ENCODE measurements at regions not wholly inside any gene's neighbourhood (a gene's known extent, or its start where the extent isn't known, plus 50 kb on each side); places are given as distances from the start of the nearest gene placed in this dataset.

DNA sequence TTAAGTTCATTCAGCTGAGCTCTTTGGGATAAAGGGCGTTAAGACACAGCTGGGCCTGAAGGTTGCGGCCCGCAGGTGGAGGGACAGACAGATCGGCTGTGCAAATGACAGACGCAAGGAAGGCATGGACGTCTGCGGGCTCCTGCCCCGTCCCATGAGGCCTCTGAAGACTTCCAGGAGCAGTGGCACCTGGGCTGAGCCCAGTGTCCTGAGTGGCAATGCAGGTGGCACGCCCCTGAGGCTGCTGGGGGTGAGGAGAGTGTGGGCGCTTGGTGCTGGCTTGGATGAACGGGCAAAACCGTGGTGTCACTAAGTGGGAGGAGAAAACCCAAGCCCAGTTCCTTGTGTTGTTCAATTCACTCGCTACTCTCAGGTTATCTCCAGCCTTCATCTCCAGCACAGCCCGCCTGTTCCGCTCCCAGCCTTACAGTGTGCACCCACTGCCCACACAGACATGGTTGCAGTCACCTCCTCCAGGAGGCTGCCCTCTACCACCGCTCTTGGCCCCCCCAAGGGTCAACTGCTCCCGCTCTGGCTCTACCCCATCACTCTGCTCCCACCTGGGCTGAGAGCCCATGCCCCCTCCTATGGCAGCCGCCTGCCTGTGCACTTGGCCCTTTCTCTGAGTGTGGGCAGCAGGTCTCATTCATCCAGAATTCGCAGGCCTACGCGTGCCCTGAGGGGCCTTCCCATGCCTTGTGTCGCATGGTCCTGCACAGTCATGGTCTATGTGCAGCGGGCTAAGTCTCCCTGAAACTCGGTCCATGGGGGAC lies 50.3 kb downstream of the PTGR3 start:
- no peak for DNase-seq

DNA sequence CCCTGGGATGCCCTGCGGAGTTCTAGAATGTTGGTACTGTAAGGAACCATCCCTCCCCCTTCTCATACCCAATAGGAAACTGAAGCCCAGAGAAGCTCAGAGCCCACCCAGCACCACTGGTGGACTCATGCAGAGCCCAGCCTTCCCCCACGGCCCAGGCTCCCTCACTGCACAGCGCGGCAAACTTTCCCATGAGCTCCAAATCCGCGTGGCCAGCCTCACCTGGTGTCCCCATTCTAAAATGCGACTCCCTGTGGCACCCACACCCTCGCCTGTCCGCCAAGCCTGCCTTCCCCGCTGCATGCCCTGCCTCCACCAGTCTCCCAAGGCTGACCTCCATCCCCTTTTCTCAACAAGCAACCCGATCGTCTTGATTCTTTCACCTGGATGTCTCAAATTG lies 51.1 kb downstream of the PTGR3 start:
- no peak for DNase-seq

DNA sequence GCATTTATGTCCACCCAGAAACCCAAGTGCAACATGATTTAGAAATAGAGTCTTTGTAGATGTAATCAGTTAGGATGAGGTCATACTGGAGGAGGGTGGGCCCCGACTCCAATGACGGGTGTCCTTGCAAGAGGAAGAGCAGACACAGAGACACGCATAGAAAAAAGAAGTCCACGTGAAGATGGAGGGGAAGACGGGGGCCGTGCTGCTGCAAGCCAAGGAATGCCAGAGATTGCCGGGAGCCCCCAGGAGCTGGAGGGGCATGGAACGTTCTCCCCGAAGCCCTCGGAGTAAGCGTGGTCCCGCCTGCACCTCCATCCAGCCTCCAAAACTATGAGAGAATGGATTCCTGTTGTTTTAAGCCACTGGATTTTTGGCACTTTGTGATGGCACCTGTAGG lies 51.6 kb downstream of the PTGR3 start:
- DNase-seq: no peak

DNA sequence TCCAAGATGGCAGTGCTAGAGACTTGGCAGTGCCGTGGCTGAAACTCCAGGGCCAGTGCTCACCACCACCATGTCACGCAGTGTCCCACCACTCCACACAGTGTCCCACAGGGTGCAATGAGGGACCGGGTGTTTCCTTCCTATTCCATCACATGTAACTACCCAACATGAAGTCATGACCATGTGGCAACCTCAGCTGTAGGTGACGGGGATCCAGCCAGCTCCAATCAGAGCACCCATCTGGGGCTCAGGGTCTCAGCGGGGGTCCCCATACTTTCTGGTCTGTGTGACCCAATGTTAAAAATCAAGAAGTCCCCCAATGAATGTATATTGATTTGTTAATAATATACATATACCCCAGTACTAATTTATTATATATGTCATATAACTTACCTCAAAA lies 52.1 kb downstream of the PTGR3 start:
- no peak for DNase-seq

DNA sequence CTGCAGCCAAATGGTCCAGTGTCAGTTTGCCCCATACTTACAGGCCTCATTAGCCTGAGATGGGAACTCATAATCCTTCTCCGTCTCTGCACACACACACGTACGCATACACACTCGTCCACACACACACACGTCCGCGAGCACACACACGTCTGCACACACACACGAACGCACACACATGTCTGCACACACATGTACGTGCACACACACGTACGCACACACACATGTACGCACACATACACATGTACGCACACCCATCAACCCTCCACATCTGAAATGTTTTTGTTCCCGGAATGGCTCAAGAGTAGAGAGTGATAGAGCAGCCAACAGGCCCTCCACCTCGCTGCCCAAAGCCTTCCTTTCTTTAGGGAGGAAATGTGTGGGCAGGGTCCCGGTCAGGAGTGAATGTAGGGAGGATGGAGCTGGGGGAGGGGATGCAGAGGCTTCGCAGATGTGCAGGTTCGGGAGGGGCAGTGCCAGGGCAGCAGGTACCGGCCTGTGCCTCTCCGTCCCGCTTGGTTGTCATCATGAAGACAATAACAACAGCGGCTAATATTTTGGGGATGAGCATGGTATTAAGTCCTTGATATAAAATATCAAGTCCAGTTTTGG lies 52.7 kb downstream of the PTGR3 start:
- DNase-seq: no peak

DNA sequence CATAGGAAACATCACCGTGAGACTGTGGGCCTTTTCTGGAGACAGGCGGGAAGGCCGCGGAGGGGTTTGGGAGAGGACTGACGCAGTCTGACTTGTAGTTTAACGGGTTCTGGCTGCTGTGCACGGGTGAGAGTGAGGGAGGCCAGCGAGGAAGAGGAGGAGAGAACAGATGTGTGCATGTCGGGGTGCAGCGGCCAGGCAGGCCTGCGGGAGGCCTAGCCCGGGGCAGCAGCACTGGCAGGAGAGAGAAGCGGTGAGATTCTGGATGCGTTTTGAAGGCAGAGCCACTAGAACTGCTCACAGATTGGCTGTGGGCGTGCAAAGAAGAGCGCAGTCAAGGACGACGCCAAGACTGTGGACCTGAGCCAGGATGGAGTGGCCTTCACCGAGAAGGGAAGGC lies 53.9 kb downstream of the PTGR3 start:
- DNase-seq: no peak

DNA sequence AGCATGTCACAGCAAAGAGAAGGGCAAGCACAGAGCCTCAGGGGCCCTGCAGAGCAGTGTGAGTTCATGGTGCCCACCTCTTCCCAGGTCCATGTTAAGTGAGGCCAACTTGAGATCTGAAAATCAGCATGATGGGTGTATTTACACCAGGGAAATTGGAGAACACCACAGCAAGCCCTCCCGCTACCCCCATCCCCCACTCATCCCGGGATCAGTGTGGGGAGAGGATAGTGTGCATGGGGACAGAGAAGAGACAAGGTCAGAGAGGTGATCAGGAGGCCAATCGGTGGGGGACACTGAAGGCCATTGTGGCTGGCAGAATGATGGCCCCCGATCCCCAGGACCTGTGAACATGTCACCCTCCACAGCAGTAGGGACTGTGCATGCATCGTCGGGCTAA lies 54.7 kb downstream of the PTGR3 start:
- no peak for DNase-seq

DNA sequence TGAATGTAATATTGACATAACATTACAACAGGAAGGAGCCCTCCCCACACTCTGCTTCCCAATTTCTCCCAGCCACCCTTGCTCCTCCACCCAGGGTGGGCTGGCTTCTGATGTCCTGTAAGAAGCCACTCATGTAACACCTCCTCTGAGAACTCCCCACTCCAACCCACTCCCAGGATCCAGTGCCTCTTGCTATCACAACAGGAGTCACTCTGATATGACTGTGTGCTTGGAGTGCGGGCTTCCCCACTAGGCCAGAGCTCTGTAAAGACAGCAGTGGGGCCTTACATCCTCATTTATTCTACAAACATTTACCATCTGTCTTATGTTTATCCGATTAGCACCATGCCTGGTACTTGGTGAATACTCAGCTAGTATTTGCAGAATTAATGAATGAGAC lies 65.1 kb downstream of the PTGR3 start:
- no peak for DNase-seq

DNA sequence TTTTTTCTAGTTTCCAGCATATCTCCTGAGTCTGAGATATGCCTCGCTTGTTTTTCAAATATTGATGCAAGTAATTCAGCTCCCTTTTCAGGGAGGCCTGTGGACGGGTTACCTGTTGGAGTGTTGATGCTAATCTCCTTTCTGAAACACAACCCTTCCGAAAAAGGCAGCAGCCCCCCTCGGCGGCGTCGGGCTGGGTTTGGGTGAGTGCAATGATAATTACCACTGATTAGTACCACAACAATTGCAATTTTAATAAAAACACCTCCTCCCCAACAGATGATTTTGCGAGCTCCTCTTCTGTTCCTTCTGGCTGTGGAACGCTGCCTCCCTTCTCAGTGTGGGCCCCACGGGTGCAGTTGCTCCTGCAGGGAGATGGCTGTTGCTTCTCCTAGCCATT lies 66.3 kb downstream of the PTGR3 start:
- no peak for DNase-seq

DNA sequence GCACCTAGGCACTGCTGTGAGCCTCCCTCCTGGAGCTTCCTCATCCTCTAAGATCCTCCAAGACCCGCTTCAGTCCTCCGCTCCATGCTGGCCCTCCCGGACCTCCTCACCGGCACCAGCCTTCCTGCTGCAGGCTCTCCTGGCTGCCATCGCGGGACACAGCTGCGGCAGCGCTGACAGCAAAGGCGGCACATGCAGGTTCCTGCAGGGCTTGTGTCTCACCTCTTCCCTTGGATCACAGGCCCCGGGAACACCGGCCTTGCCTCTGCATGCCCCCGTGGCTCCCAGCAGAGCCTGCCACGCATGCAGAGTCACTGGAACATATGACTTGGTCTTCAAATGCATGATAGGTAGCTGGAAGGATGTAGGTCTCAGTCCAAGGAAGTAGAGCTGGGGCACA lies 67.2 kb downstream of the PTGR3 start:
- no peak for DNase-seq

DNA sequence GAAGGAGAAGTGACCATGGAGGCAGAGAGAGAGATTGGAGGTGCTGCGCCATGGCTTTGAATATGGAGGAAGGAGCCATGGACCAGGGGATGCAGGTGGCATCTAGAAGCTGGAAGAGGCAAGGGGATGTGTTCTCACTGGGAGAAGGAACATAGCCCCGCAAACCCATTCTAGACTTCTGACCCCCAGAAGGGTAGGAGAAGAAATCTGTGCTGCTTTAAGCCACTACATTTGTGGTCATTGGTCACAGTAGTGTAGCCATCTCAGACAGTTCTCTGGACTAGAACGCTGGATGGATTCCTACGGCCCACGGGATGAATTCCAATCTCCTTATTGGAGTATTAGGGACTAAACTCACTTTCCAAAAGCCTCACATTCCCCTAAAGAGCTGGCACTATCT lies 67.8 kb downstream of the PTGR3 start:
- DNase-seq: no peak

DNA sequence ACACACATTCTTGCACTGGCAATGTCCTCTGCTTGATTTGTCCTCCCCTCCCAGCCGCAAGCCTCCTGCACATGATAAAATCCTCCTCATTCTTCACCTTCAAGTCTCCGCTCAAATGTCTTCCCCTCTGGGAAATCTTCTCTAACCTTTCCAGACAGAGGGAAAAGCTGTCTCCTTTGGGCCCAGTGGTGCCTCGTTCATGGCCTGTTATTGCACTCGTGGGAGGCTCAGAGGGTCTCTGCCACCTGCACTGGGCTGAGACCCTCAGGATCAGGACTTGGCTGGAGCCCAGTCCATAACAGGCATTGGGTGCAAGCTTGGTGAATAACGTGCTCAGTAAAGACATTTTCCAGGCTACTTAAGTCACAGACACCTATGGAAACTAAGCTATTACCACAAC lies 68.6 kb downstream of the PTGR3 start:
- DNase-seq: no peak

DNA sequence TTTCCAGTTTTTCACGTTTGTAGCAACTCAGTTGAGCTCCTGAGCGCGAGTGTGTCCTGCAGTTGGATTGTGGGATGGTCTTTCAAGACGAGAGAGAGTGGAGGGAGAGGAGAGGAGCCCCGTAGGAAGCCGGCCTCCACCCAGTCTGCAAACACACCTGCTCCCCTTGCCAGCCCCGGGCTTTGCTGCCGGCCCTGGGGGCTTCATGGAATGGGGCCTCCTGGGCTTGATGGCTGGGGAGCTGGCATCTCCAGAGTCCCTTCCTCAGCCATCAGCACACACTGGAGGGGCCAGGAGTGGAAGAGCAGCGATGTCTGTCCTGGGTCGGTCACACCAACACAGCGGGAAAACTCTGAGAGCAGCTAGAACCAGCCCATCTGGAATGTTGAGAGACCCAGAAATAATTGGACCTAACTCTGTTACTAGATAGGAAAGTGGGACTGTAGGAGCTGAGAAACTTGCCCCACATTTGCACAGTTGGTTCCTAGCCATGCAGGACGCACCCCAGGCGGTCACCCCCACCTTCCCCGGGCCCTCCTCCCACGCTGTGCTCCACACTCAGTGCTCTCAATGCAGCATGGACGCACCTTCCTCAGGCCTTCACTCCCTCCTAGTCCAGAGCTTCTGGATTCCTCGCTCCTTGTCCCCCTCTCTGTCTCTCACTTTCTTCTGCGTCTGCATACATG lies 69.6 kb downstream of the PTGR3 start:
- no peak for DNase-seq

DNA sequence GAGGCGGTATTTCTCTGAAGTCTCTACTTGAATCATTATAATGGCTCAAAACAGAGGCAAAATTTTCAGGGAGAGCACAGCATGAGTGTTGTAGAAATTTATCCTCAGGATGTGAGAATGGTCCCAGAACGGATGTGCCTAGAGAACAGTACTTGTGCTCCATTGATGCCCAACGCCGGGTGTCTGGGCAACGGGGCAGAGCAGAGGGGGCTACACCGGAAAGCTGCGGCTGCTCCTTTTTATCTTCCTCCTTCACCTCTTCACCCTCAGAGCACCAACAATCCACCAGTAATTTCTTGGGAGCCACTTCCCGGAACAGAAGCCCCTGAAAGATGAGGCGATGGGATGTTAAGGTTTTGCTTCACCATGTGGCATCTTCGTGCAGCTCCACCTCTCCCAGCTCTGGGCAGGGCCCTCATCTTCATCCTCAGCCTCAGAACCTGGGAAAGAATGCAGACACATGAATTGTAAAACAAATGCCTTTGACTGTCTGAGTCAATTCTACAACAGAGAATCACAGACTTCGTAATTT lies 71.5 kb downstream of the PTGR3 start:
- DNase-seq: no peak

DNA sequence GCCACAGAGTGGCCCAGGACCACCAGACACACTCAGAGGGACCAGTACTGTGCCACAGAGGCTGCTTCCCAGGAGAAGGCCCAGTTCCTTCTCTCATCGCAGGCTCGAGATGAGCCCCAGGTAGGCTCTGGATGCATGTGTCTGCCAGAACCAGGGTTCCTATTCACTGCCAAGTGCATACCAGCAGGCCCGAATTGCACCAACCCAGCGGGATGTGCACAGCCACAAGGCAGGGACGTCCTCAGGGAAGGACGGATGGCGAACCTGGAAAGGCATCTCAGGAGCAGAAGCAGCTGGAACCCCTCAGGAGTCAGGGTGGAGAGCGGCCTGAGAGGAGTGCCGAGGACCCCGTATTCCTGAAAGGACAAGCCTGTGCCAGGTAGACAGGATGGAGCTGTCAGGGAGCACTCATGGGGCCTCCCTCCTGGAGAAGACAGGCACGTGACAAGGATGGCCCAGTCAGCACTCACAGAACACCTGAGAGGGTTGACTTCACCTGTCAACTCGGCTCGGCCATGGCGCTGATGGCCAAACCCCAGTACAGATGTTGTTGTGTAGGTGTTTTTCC lies 73.7 kb downstream of the PTGR3 start:
- DNase-seq: no peak

DNA sequence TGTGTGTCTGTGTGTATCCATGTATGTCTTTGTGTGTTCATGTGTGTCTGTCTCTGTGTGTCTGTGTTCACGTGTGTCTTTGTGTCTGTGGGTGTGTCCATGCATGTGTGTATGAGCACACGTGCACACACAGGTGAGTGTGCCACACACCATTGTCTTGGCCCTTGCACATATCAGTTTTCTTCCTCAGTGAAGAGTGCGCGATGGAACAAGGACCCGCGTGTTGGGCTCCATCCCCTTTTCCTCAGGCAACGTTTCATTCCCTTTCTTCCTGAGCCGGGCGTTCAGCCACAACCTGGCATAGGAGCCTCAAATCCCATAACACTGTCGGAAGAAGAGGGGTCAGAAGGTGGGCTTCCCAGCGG lies 74.3 kb downstream of the PTGR3 start:
- no peak for DNase-seq

DNA sequence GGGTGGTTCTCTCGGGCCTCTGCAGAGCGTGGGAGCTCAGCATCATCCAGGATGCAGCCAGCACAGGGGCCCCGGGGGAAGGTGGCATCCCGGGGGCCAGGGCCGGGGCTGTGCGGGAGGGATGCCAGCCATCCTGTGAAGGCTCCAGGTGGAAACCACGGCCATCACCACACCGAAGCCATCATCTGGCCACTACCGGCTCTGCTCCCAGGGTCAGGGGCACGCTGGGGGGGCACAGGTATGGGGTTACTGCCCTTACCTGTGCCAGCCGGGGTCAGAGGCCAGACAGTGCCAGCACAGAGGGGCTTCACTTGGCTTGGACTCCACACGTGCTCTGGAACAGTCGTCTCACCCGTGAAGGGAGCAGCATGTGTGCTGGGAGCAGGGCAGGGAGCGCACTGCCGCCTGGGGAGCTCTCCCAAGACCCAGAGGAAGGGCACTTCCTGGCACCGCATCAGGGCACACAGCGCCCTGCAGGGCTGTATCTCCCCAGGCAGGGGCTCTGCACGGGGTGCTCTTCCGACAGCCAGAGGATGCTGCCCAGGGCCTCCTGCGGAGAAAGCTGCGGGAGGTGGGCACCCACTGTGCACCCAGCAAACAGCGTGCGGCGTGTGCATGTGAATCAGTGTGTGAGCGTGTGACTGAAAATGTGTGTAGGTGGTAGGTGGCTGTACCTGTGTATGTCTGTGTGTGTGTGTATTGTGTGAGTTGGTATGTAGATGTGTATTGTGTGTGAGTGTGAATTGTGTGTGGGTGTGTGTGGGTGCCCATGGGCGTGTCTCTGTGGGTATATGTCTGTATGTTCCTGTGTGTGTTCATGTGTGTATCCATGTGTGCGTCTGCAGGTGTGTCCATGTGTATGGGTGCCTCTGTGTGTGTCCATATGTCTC lies 75.0 kb downstream of the PTGR3 start:
- no peak for DNase-seq

DNA sequence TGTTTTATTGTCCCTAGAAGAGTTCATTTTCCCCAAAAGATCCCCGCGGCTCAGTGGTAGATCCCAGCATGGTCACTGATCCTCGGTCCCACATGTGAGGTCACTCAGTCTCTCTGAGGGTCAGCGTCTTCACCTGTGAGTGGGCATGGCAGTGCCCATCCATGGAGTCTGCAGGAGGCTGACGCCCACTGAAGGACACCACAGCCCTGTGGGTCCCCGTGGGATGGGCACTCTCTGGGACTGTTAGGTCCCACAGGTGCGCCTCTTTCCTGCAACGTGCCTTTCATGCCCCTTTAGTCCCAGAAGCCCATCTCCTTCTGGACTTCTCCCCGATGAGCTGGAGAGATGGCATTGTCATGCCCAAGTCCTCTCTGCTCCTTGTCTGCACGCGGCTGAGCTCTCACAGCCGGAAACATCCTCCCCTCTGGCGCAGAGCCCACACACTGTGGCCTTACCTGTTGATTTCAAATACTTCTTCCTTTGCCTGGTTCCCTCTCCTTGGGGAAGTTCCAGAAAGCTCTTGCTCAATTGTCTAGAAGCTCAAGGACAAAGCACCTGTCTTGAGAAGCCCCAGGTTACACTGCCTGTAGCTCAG lies 75.9 kb downstream of the PTGR3 start:
- DNase-seq: no peak

DNA sequence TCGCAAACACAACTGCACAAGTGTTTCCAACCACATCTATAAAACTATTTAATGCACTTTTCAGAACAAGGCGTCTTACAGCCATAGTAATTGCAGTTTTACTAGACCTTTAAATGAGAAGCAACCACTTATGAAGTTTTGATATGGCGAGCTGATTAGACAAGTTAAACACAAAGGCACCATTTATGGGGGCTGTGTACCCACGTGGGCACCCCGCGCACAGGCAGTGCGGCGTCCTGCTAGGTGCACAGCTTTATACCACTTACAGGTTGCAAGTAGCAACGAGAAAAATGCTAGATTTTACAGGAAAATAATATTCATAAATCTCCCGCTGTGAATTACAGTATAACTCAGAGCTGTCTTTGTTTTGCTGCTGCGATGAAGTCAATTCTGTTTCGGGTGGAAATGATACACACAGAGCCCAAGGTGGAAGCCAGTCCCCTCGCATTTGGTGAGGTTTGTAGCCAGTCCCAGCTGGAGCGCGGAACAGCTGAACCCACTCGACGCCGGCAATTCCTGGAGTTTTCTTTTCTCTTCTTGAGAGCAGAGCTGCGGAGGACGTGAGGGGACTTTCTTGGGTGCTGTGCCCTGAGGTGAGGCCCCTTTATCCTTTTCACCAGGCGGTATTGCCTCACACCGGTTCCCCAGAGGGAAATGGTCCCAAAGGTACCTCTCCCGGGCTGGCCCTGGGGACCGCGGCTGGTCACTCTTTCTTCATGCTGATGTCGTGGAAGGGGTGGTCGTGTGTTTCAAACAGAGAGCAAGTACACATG lies 76.7 kb downstream of the PTGR3 start:
- DNase-seq: no peak

Measured in anterior cingulate cortex (tissue), 58 donors.